ENCODE measurements at regions not wholly inside any gene's neighbourhood (a gene's known extent, or its start where the extent isn't known, plus 50 kb on each side); places are given as distances from the start of the nearest gene placed in this dataset.

- no peak for TF ChIP-seq ZNF687 (IDR thresholded peaks at IDR 0.05)
- TF ChIP-seq FOXK2 (IDR thresholded peaks at IDR 0.05), result no peak
- no peak for TF ChIP-seq WRNIP1 (IDR thresholded peaks at IDR 0.05; ENCODE audit: borderline replicate concordance, low read depth, low read length)
- no peak for TF ChIP-seq MYC (IDR thresholded peaks at IDR 0.05; ENCODE audit: insufficient read depth, insufficient read length, insufficient replicate concordance, low read length, severe bottlenecking)
- TF ChIP-seq STAT3 (IDR thresholded peaks at IDR 0.05; ENCODE audit: low read depth, low read length), result no peak
- TF ChIP-seq JUND (IDR thresholded peaks at IDR 0.05; ENCODE audit: low read depth, low read length), result no peak
Observed at GRCh38 chr13:111919286-111919685, 147.7 kb upstream of the SOX1 start (continued).

GRCh38 chr13:111919849-111920248 lies 147.1 kb upstream of the SOX1 start:
- ATAC-seq, result no peak
- 15% methylated on average over 13 of the region's 13 CpGs for WGBS (ENCODE audit: insufficient coverage, insufficient replicate concordance, low lambda C conversion rate, missing lambda C conversion rate)
- Histone ChIP-seq H3K27ac (ENCODE audit: control insufficient read depth, insufficient read depth) (no peak overlapping the region), H3K9ac (ENCODE audit: control insufficient read depth, insufficient read depth, low read length) (no peak overlapping the region), H2AFZ (ENCODE audit: control insufficient read depth, low read depth, low read length) (no peak overlapping the region), H3K27me3 (replicated peaks in 1 of 2; ENCODE audit: control insufficient read depth in 2 of 2, insufficient read depth in 2 of 2, low read length in 1 of 2) (no peaks in the 10 kb centered on the region), H3K4me2 (ENCODE audit: control insufficient read depth, insufficient read depth) (no peak overlapping the region), H3K9me3 (replicated peaks; ENCODE audit: control insufficient read depth, insufficient read depth, low read length) (no peaks in the 10 kb centered on the region), H3K4me3 (no peak overlapping the region), H3K36me3 (ENCODE audit: control insufficient read depth in 2 of 2, insufficient read depth in 2 of 2, low read length in 1 of 2) (no peaks in the 10 kb centered on the region), H3K79me2 (ENCODE audit: control insufficient read depth, insufficient read depth, low read length) (no peaks in the 10 kb centered on the region), H3K4me1 (ENCODE audit: control insufficient read depth, insufficient read depth, low read length) (no peaks in the 10 kb centered on the region), H4K20me1 (ENCODE audit: control insufficient read depth, insufficient read depth) (no peaks in the 10 kb centered on the region)
- ChIA-PET RAD21 (ENCODE audit: unreplicated experiment) (no interaction called here), POLR2A (no interaction called here), SMC1A (ENCODE audit: uncharacterized antibody, unreplicated experiment) (no interaction called here), CTCF (no interaction called here)
- in situ Hi-C loops (cut with MboI), result no loop called here
- FAIRE-seq, result no peak
- intact Hi-C loops (cut with micrococcal nuclease; ENCODE audit: unreplicated experiment), result no loop called here
- no TSS peak for BruUV-seq (replicated peaks)
- DNase-seq (ENCODE audit: low read depth, low spot score), result no peak
- TF ChIP-seq, protein P1, sequence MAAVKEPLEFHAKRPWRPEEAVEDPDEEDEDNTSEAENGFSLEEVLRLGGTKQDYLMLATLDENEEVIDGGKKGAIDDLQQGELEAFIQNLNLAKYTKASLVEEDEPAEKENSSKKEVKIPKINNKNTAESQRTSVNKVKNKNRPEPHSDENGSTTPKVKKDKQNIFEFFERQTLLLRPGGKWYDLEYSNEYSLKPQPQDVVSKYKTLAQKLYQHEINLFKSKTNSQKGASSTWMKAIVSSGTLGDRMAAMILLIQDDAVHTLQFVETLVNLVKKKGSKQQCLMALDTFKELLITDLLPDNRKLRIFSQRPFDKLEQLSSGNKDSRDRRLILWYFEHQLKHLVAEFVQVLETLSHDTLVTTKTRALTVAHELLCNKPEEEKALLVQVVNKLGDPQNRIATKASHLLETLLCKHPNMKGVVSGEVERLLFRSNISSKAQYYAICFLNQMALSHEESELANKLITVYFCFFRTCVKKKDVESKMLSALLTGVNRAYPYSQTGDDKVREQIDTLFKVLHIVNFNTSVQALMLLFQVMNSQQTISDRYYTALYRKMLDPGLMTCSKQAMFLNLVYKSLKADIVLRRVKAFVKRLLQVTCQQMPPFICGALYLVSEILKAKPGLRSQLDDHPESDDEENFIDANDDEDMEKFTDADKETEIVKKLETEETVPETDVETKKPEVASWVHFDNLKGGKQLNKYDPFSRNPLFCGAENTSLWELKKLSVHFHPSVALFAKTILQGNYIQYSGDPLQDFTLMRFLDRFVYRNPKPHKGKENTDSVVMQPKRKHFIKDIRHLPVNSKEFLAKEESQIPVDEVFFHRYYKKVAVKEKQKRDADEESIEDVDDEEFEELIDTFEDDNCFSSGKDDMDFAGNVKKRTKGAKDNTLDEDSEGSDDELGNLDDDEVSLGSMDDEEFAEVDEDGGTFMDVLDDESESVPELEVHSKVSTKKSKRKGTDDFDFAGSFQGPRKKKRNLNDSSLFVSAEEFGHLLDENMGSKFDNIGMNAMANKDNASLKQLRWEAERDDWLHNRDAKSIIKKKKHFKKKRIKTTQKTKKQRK (IDR thresholded peaks at IDR 0.05; ENCODE audit: low read depth, low read length), result no peak
- TF ChIP-seq SRF (IDR thresholded peaks at IDR 0.05; ENCODE audit: low read depth in 2 of 2, low read length in 2 of 2) (no peak), YY1 (IDR thresholded peaks at IDR 0.05; ENCODE audit: low read depth, low read length) (no peak), RAD51 (IDR thresholded peaks at IDR 0.05) (no peak), NR2C1 (IDR thresholded peaks at IDR 0.05) (no peak), SMAD5 (IDR thresholded peaks at IDR 0.05; ENCODE audit: low read depth) (no peak), HCFC1 (IDR thresholded peaks at IDR 0.05; ENCODE audit: low read length) (no peak), ASH2L (IDR thresholded peaks at IDR 0.05; ENCODE audit: borderline replicate concordance, low read depth) (no peak), POLR2A (IDR thresholded peaks at IDR 0.05; ENCODE audit: low read depth, low read length) (no peak), ATF3 (IDR thresholded peaks at IDR 0.05; ENCODE audit: borderline replicate concordance, extremely low read depth, low read depth, low read length) (no peak)

Measured in GM12878 (cell line).